HCT116 (cell line): ENCODE measurements at regions not wholly inside any gene's neighbourhood (a gene's known extent, or its start where the extent isn't known, plus 50 kb on each side); places are given as distances from the start of the nearest gene placed in this dataset.

Experiments
- EZH2 ChIP-seq: fragments of 200-600 bp; sonication (generic); IDR thresholded peaks from 2 replicates; pipeline ENCODE4 v1.6.1; 2017; ENCODE audit warnings: antibody characterized with exemption, mixed run types
- EZH2phosphoT487 ChIP-seq: fragments of 200-600 bp; IDR thresholded peaks from 2 replicates; pipeline ENCODE4 v1.6.1; 2018; ENCODE audit warnings: antibody characterized with exemption, borderline replicate concordance
- POLR2A ChIP-seq: IDR thresholded peaks from 2 replicates; pipeline ENCODE4 v1.7.0; 2011; ENCODE audit warnings: borderline replicate concordance; ENCODE audit not compliant: insufficient read depth, insufficient read length; ENCODE audit errors: extremely low read depth
- POLR2AphosphoS5 ChIP-seq: IDR thresholded peaks from 2 replicates; pipeline ENCODE4 v1.6.1; 2011; ENCODE audit warnings: mild to moderate bottlenecking, low read depth, low read length, moderate library complexity
- TCF7L2 ChIP-seq: IDR thresholded peaks from 2 replicates; pipeline ENCODE4 v1.7.0; 2011; ENCODE audit warnings: borderline replicate concordance, inconsistent platforms; ENCODE audit not compliant: insufficient read depth, insufficient read length; ENCODE audit errors: extremely low read depth
- TF ChIP-seq, protein P1 (sequence below), 3 experiments: fragments of 200-600 bp in 1 of 3; sonication (generic) in 1 of 3; IDR thresholded peaks in 2 of 3; conservative IDR thresholded peaks in 1 of 3; 2 replicates each; pipeline ENCODE4 v1.5.1; 2012 to 2017; ENCODE audit warnings: low read depth in 2 of 3, low read length in 2 of 3, antibody characterized with exemption in 1 of 3, borderline replicate concordance in 1 of 3, control low read depth in 1 of 3, mild to moderate bottlenecking in 1 of 3, mixed read lengths in 1 of 3, mixed run types in 1 of 3, moderate library complexity in 1 of 3; ENCODE audit not compliant: insufficient read depth in 1 of 3
- TF ChIP-seq, protein P2 (sequence below): IDR thresholded peaks from 2 replicates; pipeline ENCODE4 v1.6.1; 2012

DNA sequence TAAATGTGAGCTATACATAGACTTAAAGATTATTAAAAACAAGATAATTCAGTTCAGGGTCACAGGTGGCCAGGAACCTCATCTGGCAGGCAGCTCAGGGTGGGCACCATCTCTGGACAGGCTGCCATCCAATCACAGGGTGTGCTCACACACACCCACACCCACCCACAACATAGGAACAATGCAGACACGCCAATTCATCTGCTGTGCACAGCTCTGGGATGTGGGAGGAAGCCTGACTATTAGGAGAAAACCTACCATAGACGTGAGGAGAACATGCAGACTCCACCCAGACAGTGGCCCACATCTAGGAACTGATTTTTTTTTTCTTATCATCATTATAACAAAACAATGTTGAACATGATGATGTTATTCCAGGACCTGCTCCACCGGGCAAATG lies 286.7 kb downstream of the PRL start:
- TF ChIP-seq TCF7L2: no peak
- TF ChIP-seq EZH2: no peak
- TF ChIP-seq, protein P1, sequence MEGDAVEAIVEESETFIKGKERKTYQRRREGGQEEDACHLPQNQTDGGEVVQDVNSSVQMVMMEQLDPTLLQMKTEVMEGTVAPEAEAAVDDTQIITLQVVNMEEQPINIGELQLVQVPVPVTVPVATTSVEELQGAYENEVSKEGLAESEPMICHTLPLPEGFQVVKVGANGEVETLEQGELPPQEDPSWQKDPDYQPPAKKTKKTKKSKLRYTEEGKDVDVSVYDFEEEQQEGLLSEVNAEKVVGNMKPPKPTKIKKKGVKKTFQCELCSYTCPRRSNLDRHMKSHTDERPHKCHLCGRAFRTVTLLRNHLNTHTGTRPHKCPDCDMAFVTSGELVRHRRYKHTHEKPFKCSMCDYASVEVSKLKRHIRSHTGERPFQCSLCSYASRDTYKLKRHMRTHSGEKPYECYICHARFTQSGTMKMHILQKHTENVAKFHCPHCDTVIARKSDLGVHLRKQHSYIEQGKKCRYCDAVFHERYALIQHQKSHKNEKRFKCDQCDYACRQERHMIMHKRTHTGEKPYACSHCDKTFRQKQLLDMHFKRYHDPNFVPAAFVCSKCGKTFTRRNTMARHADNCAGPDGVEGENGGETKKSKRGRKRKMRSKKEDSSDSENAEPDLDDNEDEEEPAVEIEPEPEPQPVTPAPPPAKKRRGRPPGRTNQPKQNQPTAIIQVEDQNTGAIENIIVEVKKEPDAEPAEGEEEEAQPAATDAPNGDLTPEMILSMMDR (IDR thresholded peaks at IDR 0.05 in 2 of 3, conservative IDR thresholded peaks at IDR 0.05 in 1 of 3; ENCODE audit: borderline replicate concordance in 1 of 3, insufficient read depth in 1 of 3, low read depth in 2 of 3, low read length in 2 of 3): no peak
- TF ChIP-seq, protein P2, sequence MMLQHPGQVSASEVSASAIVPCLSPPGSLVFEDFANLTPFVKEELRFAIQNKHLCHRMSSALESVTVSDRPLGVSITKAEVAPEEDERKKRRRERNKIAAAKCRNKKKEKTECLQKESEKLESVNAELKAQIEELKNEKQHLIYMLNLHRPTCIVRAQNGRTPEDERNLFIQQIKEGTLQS: no peak
- TF ChIP-seq EZH2phosphoT487: no peak
- TF ChIP-seq POLR2AphosphoS5: no peak
- no peak for TF ChIP-seq POLR2A
